Stomach (tissue), 8 donors: ENCODE measurements at regions not wholly inside any gene's neighbourhood (a gene's known extent, or its start where the extent isn't known, plus 50 kb on each side); places are given as distances from the start of the nearest gene placed in this dataset.

Source experiments
- DNase-seq, 2 donors: peaks; one replicate each; pipeline versions ENCODE4 v3.0.0 to v3.0.0-alpha.2; 2013 to 2019
- H3K27ac ChIP-seq, 5 donors: fragments of 200-600 bp in 4 of 5; sonication (generic) in 4 of 5; one replicate each; pipeline ENCODE4 v1.5.1; 2013 to 2019; ENCODE audit warnings: mild to moderate bottlenecking in 1 of 5, moderate library complexity in 1 of 5
- H3K27me3 ChIP-seq, 3 donors: fragments of 200-600 bp; sonication (generic); one replicate each; pipeline ENCODE4 v1.5.1; 2017 to 2019; ENCODE audit warnings: mixed run types in 1 of 3
- H3K36me3 ChIP-seq, 4 donors: fragments of 200-600 bp; sonication (generic); 1 replicate in 3 of 4; 2 replicates in 1 of 4; pipeline ENCODE4 v1.5.1; 2016 to 2019
- H3K4me1 ChIP-seq, 4 donors: fragments of 200-600 bp; sonication (generic); one replicate each; pipeline ENCODE4 v1.5.1; 2016 to 2019
- H3K4me3 ChIP-seq, 4 donors: fragments of 200-600 bp; sonication (generic) in 3 of 4; one replicate each; pipeline ENCODE4 v1.5.1; 2016 to 2019; ENCODE audit warnings: mild to moderate bottlenecking in 1 of 4
- H3K9me3 ChIP-seq, 4 donors: fragments of 200-600 bp; sonication (generic); one replicate each; pipeline ENCODE4 v1.5.1; 2016 to 2019
- EP300 ChIP-seq: sonication (generic); formaldehyde crosslinking; IDR thresholded peaks from one replicate; pipeline ENCODE4 v1.6.1; 2017; ENCODE audit warnings: antibody characterized with exemption
- POLR2A ChIP-seq, 4 donors: fragments of 450-650 bp; IDR thresholded peaks; one replicate each; pipeline ENCODE4 v1.6.1; 2016; ENCODE audit warnings: antibody characterized with exemption in 4 of 4, control low read depth in 2 of 4, mild to moderate bottlenecking in 1 of 4, moderate library complexity in 1 of 4
- POLR2AphosphoS5 ChIP-seq, 3 donors: sonication (generic); formaldehyde crosslinking; IDR thresholded peaks; one replicate each; pipeline ENCODE4 v1.6.1; 2016; ENCODE audit warnings: antibody characterized with exemption in 3 of 3
- WGBS, 5 donors: extraction: QIAGEN DNeasy Blood & Tissue Kit in 3 of 5; methylation state at CpG; one replicate each; pipeline versions ENCODE4 v1.1.5 to v1.1.7; 2013 to 2018; 5-methylcytosine and 5-hydroxymethylcytosine counted together
- intact Hi-C: fragments of 100-400 bp; cut with DNase I; formaldehyde crosslinking; loops from one replicate; pipeline ENCODE4 v1.15.1; 2023; ENCODE audit warnings: low total_unique reads
- TF ChIP-seq, protein P1 (sequence below), 7 experiments: fragments of 450-650 bp in 4 of 7; fragments of 200-600 bp in 3 of 7; sonication (generic) in 3 of 7; IDR thresholded peaks; one replicate each; pipeline ENCODE4 v1.5.1; 2016 to 2019; ENCODE audit warnings: antibody characterized with exemption in 7 of 7, control low read depth in 2 of 7, mild to moderate bottlenecking in 1 of 7
- donor health status: healthy with polysubstance abuse.
- donor health status: Bipolar disorder and iron deficiency.
- donor health status: healthy.

DNA sequence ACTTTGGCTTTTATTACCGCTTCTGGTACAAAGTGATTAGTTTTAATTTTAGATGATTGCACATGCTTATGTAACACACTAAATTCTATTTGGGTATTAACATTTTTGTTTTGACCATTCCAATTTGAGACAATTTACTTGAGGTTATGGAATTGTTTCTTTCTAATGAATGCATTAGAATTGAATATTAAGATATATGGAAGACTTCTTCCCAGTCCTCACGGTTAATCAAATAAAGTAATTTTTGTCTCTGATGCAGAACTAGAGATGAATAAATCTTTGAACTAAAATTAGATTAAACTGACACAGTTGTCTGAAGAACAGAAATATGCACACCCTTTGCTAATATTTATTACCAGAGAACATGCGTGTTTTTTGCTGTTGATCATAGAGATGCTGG lies 127.1 kb upstream of the FBXL17 start:
- Histone ChIP-seq H3K36me3 (no peaks in the 10 kb centered on the region), H3K4me3 (no peak overlapping the region), H3K27ac (no peak overlapping the region), H3K4me1 (no peaks in the 10 kb centered on the region), H3K27me3 (no peaks in the 10 kb centered on the region), H3K9me3 (no peaks in the 10 kb centered on the region)
- DNase-seq: no peak
- TF ChIP-seq POLR2A (IDR thresholded peaks at IDR 0.05) (no peak), EP300 (no peak), POLR2AphosphoS5 (IDR thresholded peaks at IDR 0.05) (no peak)
- TF ChIP-seq, protein P1, sequence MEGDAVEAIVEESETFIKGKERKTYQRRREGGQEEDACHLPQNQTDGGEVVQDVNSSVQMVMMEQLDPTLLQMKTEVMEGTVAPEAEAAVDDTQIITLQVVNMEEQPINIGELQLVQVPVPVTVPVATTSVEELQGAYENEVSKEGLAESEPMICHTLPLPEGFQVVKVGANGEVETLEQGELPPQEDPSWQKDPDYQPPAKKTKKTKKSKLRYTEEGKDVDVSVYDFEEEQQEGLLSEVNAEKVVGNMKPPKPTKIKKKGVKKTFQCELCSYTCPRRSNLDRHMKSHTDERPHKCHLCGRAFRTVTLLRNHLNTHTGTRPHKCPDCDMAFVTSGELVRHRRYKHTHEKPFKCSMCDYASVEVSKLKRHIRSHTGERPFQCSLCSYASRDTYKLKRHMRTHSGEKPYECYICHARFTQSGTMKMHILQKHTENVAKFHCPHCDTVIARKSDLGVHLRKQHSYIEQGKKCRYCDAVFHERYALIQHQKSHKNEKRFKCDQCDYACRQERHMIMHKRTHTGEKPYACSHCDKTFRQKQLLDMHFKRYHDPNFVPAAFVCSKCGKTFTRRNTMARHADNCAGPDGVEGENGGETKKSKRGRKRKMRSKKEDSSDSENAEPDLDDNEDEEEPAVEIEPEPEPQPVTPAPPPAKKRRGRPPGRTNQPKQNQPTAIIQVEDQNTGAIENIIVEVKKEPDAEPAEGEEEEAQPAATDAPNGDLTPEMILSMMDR (IDR thresholded peaks at IDR 0.05): no peak
- intact Hi-C loops: no loop called here
- WGBS, 5 donors: 88 to 91% (median 90%) methylated on average over 3 of the region's 3 CpGs

DNA sequence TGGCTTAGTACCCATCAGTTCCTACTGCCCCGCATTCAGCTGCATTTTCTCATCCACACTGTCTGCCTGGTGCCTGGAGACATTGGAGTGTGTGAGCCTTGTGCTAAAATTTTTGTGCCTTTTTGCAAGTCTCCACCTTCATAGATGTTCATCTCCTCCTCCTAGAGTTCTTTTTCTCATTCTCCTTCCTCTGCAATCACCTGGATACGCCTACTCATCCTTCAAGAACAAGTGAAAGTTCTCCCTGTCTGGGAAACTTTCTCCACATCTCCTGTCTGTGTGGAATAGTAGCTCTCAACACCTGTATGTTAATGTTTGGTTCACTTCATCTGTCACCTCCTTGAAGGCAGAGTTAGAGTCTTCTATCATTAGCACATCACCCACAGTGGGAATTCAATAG lies 125.7 kb upstream of the FBXL17 start:
- no peak overlapping the region for H3K4me3 ChIP-seq
- no peaks in the 10 kb centered on the region for H3K27me3 ChIP-seq
- intact Hi-C loops: no loop called here
- no peak overlapping the region for H3K27ac ChIP-seq
- no peaks in the 10 kb centered on the region for H3K4me1 ChIP-seq
- 83 to 90% (median 86%) methylated on average over 2 of the region's 2 CpGs for WGBS, 5 donors
- TF ChIP-seq EP300 (no peak), POLR2A (IDR thresholded peaks at IDR 0.05) (no peak), POLR2AphosphoS5 (IDR thresholded peaks at IDR 0.05) (no peak)
- TF ChIP-seq, protein P1 (IDR thresholded peaks at IDR 0.05): no peak
- H3K9me3 ChIP-seq: no peaks in the 10 kb centered on the region
- DNase-seq: no peak
- no peaks in the 10 kb centered on the region for H3K36me3 ChIP-seq

DNA sequence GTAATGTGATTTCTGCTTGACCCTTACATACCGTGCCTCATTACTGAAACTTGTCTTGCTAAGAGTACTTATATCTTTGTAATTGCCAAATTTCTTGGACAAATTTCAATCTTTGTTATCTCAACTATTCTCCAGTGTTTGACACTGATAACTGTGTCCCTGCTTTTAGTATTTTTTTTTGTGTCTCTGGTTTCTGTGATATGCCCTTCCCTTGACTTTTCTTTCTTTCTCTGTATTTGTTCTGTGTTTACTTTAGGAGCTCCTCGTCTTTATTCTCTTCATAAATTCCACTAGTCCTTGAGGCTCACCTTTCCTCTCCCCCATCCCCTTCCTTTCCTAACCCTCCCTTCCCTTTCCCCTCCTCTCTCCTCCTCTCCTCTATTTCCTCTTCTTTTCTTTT lies 123.7 kb upstream of the FBXL17 start:
- peaks cover 0 to 13% (median 8%) of the 10 kb centered on the region in 4 donors for H3K9me3 ChIP-seq
- H3K27me3 ChIP-seq: no peaks in the 10 kb centered on the region
- H3K36me3 ChIP-seq: no peaks in the 10 kb centered on the region
- 23 to 55% (median 38%) methylated on average over 2 of the region's 2 CpGs for WGBS, 5 donors
- H3K4me3 ChIP-seq: no peak overlapping the region
- intact Hi-C loops: no loop called here
- TF ChIP-seq, protein P1 (IDR thresholded peaks at IDR 0.05): no peak
- TF ChIP-seq EP300: no peak
- TF ChIP-seq POLR2AphosphoS5 (IDR thresholded peaks at IDR 0.05): no peak
- no peak for TF ChIP-seq POLR2A (IDR thresholded peaks at IDR 0.05)
- DNase-seq: no peak
- no peak overlapping the region for H3K27ac ChIP-seq
- H3K4me1 ChIP-seq: no peaks in the 10 kb centered on the region

DNA sequence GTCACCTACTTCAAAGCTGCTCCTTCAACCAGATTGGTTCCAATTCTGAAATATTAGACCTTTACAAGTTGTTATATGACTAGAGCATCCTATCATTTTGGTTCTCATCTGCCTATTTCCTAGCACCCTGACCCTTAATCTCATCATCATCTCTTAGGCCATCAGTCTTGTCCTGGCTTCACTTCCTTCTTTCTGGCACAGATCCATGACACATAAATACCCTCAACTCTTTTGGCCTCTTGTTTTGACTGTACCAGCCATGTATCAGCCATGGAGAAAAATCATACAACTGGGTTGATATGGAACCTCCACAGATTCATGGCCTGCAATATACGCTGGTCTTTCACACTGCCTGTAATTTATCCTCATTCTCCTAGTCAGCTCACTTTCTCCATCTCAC lies 123.1 kb upstream of the FBXL17 start:
- Histone ChIP-seq H3K27ac (no peak overlapping the region), H3K9me3 (peaks cover 0 to 19% (median 14%) of the 10 kb centered on the region in 4 donors), H3K27me3 (no peaks in the 10 kb centered on the region), H3K36me3 (no peaks in the 10 kb centered on the region), H3K4me1 (no peaks in the 10 kb centered on the region), H3K4me3 (no peak overlapping the region)
- no peak for DNase-seq
- WGBS, 5 donors: 71 to 94% (median 82%) methylated on average over 1 of the region's 1 CpG
- TF ChIP-seq POLR2A (IDR thresholded peaks at IDR 0.05) (no peak), EP300 (no peak), POLR2AphosphoS5 (IDR thresholded peaks at IDR 0.05) (no peak)
- TF ChIP-seq, protein P1 (IDR thresholded peaks at IDR 0.05): no peak
- intact Hi-C loops: no loop called here
